Esophagus squamous epithelium (tissue), 5 donors: ENCODE measurements at regions not wholly inside any gene's neighbourhood (a gene's known extent, or its start where the extent isn't known, plus 50 kb on each side); places are given as distances from the start of the nearest gene placed in this dataset.

Experiments used
- DNase-seq: peaks from one replicate; lab custom pipeline; 2025; lab: John Stamatoyannopoulos, UW
- H3K27ac ChIP-seq, 4 donors: fragments of 200-600 bp; sonication (generic); one replicate each; pipeline ENCODE4 v1.5.1; 2016 to 2019; ENCODE audit warnings: mild to moderate bottlenecking in 1 of 4
- H3K27me3 ChIP-seq, 4 donors: fragments of 200-600 bp; sonication (generic); 1 replicate in 3 of 4; 2 replicates in 1 of 4; pipeline versions ENCODE4 v1.5.1 to v1.6.0; 2017 to 2021; ENCODE audit warnings: antibody characterized with exemption in 1 of 4
- H3K36me3 ChIP-seq, 3 donors: fragments of 200-600 bp; sonication (generic); one replicate each; pipeline ENCODE4 v1.5.1; 2016 to 2019
- H3K4me1 ChIP-seq, 3 donors: fragments of 200-600 bp; sonication (generic); one replicate each; pipeline ENCODE4 v1.5.1; 2017 to 2019
- H3K4me3 ChIP-seq, 4 donors: fragments of 200-600 bp; sonication (generic); 1 replicate in 3 of 4; 2 replicates in 1 of 4; pipeline ENCODE4 v1.5.1; 2016 to 2019; ENCODE audit warnings: mild to moderate bottlenecking in 2 of 4, moderate library complexity in 1 of 4
- H3K9me3 ChIP-seq, 3 donors: fragments of 200-600 bp; sonication (generic); one replicate each; pipeline ENCODE4 v1.5.1; 2016 to 2019
- POLR2A ChIP-seq, 4 donors: fragments of 450-650 bp; IDR thresholded peaks; one replicate each; pipeline ENCODE4 v1.6.1; 2017; ENCODE audit warnings: antibody characterized with exemption in 4 of 4, mild to moderate bottlenecking in 4 of 4, moderate library complexity in 3 of 4
- WGBS, 2 donors: methylation state at CpG; one replicate each; pipeline ENCODE4 v1.1.5; 2018; 5-methylcytosine and 5-hydroxymethylcytosine counted together
- intact Hi-C: fragments of 100-400 bp; cut with DNase I; formaldehyde crosslinking; loops from one replicate; pipeline ENCODE4 v1.15.0; 2022
- TF ChIP-seq, protein P1 (sequence below), 6 experiments: fragments of 450-650 bp in 4 of 6; fragments of 200-600 bp in 2 of 6; sonication (generic) in 2 of 6; IDR thresholded peaks; one replicate each; pipeline ENCODE4 v1.5.1; 2016 to 2019; ENCODE audit warnings: antibody characterized with exemption in 6 of 6, mild to moderate bottlenecking in 4 of 6, moderate library complexity in 4 of 6
- donor health status: DM: yes; HTN: yes; CAD: no.

DNA sequence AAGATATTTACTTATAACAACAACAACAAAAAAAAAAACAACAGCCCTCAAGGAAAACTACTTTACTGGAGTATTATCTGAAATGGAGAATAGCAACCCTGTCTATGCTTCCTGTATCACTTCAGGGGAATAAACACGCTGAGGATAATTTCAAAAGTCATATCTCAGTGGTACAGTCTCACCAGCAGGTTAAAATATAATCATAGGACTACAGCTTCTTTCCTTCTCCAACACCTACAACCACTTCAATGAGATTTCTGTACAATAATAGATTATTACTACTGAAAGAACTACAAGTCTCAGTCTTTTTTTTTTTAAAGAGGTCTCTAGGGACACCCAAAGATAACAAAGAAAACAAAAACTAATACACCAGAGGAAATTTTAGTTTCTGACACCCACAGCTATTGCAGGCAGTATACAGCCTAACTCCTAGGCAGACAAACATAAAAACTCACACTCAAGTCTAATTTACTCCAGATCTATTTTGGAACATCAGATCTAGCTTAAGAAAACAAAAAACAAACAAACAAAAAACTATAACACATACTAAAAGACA lies 268.2 kb downstream of the BCHE start:
- no peaks in the 10 kb centered on the region for H3K4me1 ChIP-seq
- no peak for DNase-seq
- no peak overlapping the region for H3K4me3 ChIP-seq
- WGBS, 2 donors, result 35 to 37% methylated on average over 1 of the region's 1 CpG
- TF ChIP-seq POLR2A (IDR thresholded peaks at IDR 0.05), result no peak
- TF ChIP-seq, protein P1, sequence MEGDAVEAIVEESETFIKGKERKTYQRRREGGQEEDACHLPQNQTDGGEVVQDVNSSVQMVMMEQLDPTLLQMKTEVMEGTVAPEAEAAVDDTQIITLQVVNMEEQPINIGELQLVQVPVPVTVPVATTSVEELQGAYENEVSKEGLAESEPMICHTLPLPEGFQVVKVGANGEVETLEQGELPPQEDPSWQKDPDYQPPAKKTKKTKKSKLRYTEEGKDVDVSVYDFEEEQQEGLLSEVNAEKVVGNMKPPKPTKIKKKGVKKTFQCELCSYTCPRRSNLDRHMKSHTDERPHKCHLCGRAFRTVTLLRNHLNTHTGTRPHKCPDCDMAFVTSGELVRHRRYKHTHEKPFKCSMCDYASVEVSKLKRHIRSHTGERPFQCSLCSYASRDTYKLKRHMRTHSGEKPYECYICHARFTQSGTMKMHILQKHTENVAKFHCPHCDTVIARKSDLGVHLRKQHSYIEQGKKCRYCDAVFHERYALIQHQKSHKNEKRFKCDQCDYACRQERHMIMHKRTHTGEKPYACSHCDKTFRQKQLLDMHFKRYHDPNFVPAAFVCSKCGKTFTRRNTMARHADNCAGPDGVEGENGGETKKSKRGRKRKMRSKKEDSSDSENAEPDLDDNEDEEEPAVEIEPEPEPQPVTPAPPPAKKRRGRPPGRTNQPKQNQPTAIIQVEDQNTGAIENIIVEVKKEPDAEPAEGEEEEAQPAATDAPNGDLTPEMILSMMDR (IDR thresholded peaks at IDR 0.05), result no peak
- intact Hi-C loops, result no loop called here
- no peaks in the 10 kb centered on the region for H3K36me3 ChIP-seq
- no peak overlapping the region for H3K27ac ChIP-seq
- no peaks in the 10 kb centered on the region for H3K9me3 ChIP-seq
- no peaks in the 10 kb centered on the region for H3K27me3 ChIP-seq

DNA sequence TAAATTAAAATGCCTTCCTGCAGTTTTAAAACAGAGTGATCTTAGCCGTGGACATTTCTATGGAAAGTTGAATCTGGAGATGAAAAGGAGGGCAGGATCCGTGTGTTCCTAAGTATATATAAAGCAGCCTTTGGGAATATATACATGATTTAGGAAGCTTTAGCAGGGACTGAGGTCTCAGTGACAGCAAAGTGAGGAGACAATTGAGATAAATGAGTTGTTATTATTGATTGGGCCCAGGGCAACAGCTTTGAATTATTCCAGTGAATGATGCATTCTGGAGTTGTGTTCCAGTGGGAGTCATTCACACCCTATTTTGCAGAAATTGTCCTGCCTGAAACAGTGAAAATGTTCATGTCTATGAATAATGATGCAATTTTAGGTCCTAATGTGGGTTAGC lies 281.4 kb downstream of the BCHE start:
- Histone ChIP-seq H3K36me3 (no peaks in the 10 kb centered on the region), H3K4me1 (no peaks in the 10 kb centered on the region), H3K4me3 (no peak overlapping the region), H3K9me3 (no peaks in the 10 kb centered on the region), H3K27me3 (no peaks in the 10 kb centered on the region), H3K27ac (no peak overlapping the region)
- no peak for DNase-seq
- TF ChIP-seq, protein P1 (IDR thresholded peaks at IDR 0.05), result no peak
- TF ChIP-seq POLR2A (IDR thresholded peaks at IDR 0.05), result no peak
- intact Hi-C loops, result no loop called here
- 57 to 71% methylated on average over 2 of the region's 2 CpGs for WGBS, 2 donors

DNA sequence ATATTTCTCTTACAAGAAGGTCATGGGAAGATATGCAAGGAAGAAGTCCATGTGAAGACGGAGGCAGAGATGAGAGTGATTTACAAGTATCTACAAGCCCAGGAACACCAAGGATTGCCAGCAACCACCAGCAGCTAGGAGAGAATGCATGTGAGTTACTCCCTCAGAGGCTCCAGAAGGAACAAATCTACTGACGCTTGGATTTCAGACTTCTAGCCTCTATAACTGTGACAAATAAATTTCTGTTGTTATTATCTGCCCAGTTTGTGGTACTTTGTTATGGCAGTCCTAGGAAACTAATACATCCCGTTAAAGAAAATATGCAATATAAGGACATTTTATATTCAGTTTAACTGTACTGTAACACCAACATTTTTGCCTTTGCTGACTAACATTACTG lies 283.9 kb downstream of the BCHE start:
- whole genome bisulfite sequencing, 2 donors, result 63 to 68% methylated on average over 3 of the region's 3 CpGs
- Histone ChIP-seq H3K4me3 (no peak overlapping the region), H3K27ac (no peak overlapping the region), H3K4me1 (no peaks in the 10 kb centered on the region), H3K9me3 (no peaks in the 10 kb centered on the region), H3K36me3 (no peaks in the 10 kb centered on the region), H3K27me3 (no peaks in the 10 kb centered on the region)
- intact Hi-C loops, result no loop called here
- no peak for TF ChIP-seq POLR2A (IDR thresholded peaks at IDR 0.05)
- TF ChIP-seq, protein P1 (IDR thresholded peaks at IDR 0.05), result no peak
- DNase-seq, result no peak

DNA sequence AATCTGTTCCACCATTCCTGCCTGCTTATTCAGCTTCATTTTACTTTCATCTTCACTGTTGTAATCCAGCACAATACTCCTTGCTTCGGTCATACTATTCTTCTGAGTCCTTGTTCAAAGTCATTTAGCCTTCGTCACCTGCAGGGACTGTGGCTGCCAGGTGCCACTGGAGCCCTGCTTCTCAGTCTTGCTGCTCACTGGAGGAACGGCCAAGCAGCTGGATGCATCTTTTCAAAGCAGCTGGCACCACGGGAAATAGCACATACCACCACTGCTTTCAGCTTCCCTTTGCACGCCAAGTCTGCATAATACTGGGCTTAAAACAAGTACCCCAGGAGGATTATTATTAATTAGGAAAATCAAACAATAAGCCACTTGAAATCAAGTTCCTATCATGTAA lies 287.6 kb downstream of the BCHE start:
- Histone ChIP-seq H3K4me1 (no peaks in the 10 kb centered on the region), H3K36me3 (no peaks in the 10 kb centered on the region), H3K4me3 (no peak overlapping the region), H3K9me3 (no peaks in the 10 kb centered on the region), H3K27ac (no peak overlapping the region), H3K27me3 (no peaks in the 10 kb centered on the region)
- DNase-seq, result no peak
- 25 to 34% methylated on average over 5 of the region's 5 CpGs for WGBS, 2 donors
- intact Hi-C loops, result no loop called here
- TF ChIP-seq POLR2A (IDR thresholded peaks at IDR 0.05), result no peak
- TF ChIP-seq, protein P1 (IDR thresholded peaks at IDR 0.05), result no peak

DNA sequence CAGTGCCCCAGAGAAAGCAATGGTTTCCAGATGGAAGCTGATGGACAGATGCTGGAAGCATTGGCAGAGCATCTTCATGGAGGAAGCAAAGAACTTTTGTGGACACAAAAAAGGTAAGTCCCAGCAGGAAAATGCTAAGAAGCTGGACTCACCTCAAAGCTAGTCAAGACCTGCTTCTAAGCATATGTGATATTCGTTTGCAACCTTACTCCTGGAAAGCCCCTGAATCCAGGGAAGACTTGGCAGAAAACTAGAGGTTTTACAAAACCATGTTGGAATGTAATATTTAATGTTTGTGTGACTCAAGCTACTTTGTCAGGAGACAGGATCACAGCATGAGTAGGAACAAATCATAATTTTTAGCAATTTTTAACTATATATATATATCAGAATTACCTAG lies 288.2 kb downstream of the BCHE start:
- H3K4me3 ChIP-seq, result no peak overlapping the region
- no peaks in the 10 kb centered on the region for H3K9me3 ChIP-seq
- DNase-seq, result no peak
- H3K27me3 ChIP-seq, result no peaks in the 10 kb centered on the region
- intact Hi-C loops, result no loop called here
- H3K36me3 ChIP-seq, result no peaks in the 10 kb centered on the region
- no peaks in the 10 kb centered on the region for H3K4me1 ChIP-seq
- TF ChIP-seq, protein P1 (IDR thresholded peaks at IDR 0.05), result no peak
- TF ChIP-seq POLR2A (IDR thresholded peaks at IDR 0.05), result no peak
- WGBS, 2 donors, result 8 to 36% methylated on average over 1 of the region's 1 CpG
- H3K27ac ChIP-seq, result no peak overlapping the region
